ENCODE measurements at regions not wholly inside any gene's neighbourhood (a gene's known extent, or its start where the extent isn't known, plus 50 kb on each side); places are given as distances from the start of the nearest gene placed in this dataset.

DNA sequence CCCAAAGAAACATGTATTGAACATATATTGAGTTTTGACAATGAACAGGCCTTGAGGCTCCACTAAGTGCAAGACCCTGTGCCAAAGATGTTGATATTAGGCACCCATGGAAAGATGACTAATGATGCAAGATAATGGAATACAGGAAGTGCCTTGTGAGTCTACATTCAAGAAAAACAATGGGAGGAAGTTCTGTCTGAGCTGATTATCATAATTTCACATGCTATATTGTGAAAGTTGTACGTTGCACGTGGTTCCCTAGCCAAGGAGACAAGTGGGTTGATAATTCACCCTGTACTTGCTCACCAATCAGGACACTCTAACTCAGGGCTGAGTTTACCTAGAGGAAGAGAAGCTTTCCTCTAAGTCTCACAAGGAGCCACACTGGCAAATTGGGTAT, 186.9 kb upstream of the STAC start:
- no peak for DNase-seq

DNA sequence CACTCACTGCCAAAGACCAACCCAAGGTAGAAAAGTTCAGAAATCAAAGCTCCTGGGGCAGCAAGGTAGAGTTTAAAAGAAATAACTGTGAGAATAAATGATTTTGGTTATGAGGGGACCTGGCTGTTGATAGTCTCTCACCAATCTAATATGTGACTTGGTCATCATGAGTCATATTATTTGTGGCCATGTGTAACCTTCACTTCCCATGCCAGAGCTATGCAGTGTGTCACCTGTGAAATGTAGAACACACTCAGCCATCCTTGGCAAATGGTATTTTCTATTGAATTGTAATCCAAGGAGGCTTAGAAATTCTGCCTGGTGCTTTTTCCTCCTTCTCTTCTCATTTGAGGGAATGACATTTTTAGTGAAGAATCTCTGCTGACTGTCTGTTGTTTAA, 184.2 kb upstream of the STAC start:
- no peak for DNase-seq

DNA sequence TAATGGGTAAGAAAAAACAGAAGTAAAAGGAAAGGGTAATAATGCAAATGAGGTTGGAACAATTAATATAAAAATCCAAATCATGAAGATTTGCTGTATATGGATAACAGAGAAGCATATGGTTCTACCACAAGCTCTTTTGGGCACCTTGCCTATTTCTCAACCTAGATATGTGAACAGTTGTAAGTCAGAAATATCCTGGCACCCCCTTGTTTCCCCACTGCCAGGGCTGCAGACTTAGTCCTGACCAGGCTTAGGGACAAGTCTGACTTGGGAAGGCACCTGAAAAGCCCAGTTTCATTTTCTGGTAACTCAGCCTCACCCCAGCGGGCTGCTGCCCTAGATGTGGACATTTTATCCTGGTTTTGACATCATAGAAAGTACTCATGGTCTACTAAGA, 183.2 kb upstream of the STAC start:
- no peak for DNase-seq

DNA sequence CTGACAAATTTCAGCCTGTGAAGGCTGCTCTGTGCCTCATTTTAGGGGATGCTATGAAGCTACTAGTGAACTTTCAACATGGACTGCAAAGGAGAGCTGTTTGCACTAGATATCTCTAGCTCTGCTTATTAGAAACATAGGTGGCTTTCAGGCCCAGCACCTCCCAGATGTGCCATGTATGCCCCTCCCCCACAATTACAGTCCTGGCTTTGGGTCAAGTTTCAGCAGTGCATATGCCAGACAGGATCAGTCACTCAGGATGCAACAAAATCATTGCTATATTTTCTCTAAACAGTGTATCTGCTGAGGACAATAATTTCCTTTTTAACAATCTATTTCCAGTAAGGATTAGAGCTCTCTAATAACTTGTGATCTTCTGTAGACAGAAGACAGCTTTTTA, 178.8 kb upstream of the STAC start:
- no peak for DNase-seq

DNA sequence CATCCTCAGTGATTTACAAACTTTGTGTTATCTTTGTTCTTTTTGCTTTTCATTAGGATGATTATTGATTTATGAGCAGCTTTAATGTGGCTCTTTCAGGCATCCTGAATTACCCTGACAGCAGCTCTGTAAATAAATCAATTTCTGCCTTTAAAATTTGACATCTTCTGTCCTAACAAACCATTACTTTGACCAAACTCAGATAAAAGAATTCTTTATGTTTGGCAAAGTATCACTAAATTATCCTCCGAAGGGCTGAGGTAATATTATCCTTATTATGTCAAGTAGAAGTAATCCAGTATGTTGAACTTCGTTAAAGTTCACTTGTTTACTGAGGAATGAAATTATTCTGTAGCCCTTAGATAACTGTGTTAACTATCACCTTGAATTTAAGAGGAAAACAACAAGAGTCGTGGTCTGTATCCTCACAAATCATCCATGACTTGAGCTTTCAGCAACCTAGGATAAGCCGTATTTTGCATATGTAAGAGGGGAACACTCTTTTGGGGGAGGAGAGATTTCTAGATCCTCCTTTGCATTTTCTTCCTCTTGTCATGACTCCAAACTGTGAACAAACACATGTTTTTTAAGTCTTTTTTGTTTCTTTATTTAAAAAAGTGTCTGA, 173.2 kb upstream of the STAC start:
- no peak for DNase-seq

DNA sequence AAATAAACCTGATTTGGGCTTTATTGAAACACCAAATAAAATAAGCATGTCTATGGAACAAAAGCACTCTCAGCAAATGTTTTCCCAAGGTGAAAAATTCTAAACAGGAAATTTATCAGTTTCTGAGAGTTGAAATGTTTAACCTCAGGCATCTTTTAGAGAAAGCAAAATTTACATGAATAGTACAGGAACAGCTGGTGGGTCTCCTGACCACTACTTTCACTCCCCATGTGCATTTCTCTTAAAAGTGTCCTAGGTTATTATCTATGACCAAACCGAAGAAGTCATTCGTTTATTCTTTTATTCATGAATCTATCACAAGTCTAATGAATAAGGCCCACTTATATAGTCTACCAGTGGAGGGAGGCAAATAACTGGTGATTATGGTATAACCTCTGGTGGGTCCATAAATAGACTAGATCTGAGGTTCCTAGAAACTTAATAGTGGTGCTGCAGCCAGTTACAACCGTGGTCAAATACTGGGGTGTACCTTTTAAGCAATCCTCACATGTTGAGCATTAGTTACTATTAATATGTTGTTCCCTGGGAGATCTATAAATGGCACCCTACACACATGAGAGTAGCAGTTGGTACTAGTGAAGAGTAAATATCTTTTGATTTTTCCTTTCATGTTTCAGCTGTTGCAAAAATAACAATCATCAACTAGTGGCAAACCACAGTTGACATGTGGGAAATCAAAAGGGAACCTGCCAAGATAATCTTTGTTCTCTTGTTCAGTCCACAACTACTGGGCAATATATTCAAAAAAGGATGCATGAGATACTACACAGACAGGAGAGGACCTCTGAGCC, 169.3 kb upstream of the STAC start:
- DNase-seq: no peak

DNA sequence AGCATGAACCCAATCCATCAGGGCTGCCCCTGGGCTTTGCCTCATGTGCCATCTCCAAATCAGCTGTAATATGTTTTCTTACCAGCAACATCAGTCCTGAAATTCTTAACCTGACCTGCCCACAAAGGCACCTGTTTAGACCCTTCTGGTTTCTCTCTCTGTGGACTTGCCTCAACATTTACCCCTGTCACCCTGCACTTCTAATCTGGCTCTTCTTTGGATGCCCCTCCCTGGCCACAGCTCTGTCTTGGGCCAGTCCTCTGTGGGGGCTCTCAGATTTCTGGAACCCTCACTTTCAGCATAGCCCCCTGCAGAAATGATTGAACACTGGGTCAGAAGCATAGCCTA, 168.7 kb upstream of the STAC start:
- DNase-seq: no peak

DNA sequence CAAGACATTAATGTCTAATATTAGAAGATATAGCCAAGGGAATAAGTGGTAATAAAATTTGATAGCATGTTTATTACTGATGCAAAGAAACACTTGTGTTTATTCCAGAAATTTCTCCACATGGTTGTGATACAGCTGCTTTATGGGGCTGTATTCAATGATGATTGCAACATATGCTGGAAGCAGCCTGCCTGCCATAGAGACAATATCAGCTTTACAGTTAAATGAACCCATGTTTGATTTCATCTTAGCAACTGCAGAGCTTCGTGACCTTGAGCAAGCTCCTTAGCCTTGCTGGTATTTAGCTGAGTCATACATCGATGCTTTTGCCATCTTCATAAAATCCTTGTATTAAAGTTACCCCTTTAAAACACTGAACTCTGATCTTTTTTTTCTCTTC, 168.1 kb upstream of the STAC start:
- no peak for DNase-seq

DNA sequence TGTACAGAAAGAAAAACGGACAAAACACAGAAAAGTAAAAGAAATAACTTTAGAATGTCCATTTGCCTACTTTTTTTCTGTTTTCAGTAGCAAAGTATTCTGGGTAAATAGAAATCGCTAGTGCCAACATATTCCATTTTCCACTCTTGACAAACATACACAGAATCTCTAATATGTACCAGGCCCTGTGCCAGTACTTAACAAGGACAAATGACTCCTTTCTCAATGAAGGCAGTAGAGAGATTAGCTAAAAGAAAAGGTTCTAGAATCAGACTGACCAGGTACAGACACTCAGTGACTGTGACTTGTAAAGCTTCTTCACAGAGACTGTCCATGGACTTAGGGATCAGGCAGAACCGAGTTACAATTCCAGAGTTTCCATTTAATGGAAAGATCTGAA, 165.8 kb upstream of the STAC start:
- DNase-seq: no peak

DNA sequence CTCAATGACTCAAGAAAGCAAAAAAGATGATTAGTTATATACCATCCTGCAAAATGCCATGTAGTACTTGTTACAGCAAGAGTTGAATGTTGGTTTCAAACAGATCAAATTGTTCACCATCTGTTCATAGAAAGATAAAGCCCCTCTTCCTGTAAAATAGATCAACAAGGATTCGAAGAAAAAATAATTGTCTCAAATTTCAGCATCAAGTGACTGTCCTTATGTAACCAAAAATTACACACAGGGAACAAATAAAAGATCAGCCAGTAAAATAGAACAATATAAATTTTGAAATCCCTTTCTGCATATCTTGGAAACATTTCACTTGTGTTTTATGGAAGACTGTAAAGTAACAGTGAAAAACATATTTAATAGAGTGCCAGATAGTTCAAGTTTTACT, 165.1 kb upstream of the STAC start:
- no peak for DNase-seq

DNA sequence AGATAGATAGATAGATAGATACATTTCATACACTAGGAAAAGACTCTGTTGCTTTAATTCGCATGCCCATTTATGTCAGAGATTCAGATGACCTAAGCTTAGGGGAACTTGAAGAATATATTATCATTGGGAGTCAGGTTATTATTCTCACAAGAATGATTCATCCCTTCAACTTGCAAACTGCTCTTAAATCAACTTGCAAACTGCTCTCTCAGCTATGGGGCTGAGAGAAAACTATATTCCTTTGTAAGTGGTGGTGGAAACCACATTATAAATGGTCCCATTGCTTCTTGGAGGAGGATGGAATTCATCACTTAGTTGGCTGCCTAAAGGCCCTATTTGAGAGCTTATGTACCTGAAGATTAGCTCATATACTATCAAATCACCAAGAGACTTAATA, 160.9 kb upstream of the STAC start:
- DNase-seq: no peak

DNA sequence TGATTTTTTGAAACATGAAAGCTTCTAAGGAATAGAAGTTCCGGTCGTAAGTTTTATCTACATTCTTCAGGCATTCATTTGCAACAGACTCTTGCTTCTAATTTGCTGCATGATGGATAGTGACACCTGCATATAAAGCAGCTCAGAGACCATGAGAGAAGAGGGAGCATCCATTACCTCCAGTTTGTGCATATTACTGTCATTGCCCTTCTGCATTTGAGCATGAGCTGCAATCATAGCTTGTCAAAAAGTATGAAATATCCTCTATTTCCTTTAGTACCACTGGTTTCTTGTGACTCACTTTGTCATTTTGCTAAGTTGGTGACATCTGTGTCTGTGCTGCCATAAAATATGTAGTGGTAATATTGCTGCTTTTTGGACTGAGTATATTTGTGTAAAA, 160.1 kb upstream of the STAC start:
- no peak for DNase-seq

DNA sequence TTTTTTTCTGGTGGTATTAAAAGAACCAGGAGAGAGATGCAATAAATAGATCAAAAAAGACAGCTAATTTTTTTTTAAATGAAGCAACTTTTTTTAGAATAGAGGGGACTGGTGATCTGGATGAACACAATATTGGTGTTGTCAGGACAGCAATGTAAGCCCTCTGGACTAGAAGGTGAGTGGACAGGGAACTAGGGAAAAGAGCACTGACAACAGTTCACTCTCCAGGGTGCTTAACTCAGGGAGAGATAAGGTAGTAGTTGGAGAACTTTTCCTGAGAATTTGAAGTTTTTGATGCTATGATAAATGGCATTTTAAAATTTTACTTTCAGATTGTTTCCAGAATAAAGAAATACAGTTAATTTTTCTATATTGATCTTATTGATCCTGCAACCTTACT, 158.3 kb upstream of the STAC start:
- no peak for DNase-seq

DNA sequence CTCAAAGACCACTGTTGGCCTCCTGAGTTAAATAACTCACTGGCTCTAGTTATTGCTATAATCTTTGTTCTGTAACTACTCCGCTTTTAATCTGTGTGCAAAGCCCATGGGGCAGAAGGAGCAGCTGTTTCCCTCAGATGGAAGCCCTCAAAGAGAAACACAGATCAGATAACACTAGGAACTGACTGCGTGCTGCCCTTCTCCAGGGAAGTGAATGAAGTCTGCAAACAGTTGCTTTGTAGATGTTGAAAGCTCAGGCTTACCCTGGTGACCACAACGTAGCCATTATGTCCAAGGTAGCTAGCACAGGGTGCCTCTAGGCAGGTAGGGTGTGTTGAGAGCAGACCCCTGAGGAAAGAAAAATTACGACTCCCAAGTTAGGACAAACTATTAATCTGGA, 152.3 kb upstream of the STAC start:
- no peak for DNase-seq

DNA sequence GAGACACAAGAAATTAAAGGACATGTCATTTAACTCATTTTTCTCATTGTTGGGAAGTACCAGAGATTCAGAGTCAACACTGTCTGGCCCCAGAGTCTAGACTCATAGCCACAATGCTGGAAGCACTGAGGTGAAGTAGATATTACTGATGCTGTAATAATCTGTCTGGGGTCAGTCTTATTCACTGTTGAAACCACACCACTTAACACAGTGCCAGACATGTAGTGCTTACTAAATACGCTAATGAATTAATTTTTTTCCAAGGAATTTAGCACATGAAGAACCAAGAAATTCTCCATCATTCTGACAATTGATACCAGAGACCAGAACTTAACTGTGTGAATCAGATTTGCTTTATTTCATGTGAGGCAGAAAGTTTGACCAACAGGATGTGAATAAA, 150.8 kb upstream of the STAC start:
- DNase-seq: no peak

DNA sequence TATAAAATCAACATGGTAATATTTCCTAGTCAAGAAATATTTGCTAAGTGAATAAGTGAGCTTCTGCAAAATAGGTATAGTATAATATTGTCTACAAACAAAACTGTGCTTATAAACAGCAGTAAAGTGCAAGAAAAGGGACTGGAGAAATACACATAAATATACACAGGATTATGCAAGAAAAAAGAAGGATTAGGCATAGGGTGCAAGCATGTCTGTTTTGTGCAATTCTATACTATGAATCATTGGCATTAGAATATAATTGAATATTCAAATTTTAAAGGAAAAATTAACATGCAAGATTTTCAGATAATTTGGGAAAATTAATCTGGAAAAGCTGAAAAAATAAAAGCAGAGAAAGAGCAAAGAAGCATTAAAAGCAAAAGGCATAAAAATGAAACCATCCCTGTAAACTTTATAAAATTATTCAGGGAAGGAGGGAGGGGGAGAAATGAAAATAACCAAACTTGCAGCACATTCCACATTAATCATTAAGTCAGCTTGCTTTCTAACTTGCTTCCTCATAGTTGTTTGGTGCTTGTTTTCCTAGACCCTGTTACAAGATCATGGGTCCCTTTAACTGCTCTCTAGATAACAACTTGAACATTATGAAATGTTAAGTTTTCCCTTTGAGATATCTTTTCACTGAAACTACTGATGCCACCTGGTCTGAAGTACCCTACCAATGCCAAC, 147.4 kb upstream of the STAC start:
- DNase-seq: no peak

DNA sequence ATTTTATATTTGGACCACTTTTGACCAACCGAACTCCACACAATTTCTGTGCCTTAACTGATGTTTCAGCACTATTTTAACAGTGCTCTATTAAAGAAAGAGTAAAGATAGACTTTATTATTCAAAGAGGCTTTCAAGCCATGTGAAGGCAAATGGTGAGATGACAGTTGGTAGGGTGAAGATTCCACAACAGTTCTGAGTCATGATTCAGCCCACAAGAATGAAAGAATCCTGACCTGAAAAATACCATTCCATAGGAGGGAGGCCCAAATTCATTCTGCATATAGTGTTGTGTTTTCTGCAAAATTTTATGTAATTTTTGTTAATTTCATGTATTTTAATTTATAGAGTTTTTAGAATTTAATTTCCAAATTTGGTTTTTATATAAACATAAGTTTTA, 135.6 kb upstream of the STAC start:
- DNase-seq: no peak

DNA sequence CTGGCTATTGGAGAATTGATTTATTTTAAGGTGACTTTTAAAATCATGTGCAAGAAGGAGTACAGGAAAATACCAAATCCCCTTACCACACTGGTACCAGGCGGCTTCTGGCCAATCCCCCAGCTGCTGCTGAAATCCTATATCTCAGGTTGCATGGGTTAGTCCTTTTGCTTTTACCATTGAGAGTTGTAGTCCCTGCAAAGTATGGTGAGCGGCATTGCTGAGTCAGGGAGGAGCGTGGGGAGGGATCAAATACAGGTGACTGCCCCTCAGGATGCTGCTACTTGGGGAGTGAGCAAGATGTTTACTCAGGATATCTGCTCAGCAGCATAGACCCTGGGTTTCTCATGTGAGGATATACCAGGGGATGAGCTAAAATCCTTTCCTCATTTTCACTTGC, 131.9 kb upstream of the STAC start:
- no peak for DNase-seq

DNA sequence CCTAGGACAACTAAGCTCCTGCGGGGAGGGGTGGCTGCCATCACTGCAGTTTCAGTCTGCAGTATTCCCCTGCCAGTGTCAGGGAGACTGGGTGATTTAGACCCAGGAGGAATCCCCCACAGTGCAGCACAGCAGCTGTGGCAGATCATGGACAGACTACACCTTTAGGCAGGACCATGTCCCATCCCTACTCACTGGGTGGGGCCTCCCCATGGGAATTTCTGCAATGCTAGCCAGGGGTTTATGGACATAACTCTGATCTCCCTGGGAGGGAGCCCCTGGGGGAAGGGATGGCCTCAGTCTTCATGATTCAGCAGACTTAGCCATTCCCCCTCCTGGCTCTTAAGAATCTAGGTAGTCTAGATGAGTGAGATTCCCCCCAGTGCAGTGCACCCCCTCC, 130.1 kb upstream of the STAC start:
- DNase-seq: no peak

DNA sequence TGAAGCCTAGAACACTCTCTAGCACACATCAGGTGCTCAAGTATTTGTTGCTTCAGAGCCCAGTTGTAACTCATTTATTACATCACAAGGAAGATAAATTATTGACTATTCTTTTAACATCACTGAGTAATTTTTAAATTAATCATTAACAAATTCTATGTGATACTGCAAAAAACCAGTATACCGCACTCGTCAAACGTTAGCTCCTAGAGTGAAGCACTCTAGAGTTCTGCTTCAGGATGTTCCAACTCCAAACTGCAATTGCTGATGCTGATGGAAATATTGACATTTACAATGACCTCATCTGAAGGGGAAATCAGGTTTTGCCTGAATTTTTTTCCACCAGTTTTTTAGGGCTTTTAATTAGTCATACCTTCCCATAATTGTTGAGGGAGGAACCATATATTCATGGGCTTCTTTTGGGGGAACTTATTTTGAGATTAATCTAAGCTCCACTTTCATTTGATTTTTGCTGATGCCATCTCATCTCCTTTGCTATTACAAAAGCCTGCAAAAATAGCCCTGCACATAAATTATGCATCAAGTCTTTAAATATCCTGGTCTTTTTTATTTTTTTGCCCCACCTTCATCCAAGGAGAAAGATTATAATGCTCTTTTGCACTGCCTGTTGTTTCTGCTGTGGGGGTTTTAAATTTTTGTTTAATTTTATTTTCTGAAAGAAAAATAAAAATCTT, 123.0 kb upstream of the STAC start:
- DNase-seq: no peak

DNA sequence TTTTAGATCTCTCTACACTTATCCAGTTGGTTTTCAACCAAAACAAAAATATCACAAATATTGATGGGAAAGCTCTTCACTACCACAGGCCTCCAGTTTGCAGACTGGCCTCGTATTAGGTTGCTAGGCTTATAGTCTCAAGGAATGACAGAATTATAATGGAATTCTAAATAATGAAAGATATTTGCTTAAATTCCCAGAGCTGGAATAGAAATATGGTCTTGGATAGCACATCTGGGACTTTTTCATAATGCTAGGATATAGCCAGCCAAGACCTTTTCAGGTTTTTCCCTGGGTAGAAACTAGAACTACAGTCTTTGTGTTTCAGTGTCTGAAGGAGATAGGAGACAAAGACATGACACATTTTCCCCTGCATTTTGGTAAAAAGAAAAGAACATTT, 121.9 kb upstream of the STAC start:
- no peak for DNase-seq

DNA sequence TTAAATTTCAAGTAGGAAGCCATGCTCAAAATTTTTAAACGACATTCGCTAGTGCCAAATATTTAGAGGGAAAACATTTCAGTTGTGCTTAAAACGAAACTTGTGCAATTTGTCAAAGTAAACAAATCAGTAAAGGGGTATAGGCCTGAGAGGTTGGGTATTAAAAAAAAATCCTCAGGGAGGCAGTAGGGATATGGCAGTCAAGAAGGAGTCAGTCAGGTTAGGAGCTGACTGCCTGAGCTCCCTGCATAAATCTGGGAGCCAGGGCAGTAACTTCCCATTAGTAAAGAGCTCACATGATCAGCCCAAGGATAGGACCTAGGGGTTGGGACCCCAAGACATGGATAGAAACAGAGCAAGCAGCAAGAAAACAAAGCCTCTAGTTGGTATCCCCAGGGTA, 120.7 kb upstream of the STAC start:
- DNase-seq: no peak

DNA sequence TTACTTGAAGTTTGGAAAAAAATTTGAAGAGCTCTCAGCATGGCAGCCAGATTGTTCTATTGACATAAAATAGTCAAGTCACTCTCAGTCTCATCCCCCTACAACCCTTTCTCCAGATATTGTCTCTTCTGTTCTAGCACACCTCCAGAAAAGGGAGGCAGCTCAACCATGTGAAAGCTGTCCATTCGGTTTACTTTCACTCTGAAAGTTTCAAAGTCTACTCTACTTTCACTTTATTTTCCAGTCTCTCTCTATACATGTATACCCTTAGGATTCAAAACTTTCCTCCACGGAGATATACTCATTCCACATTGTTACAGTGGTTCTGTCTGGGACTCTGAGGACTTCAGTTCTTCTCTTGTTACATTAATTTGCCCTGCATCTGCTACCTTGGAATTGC, 111.0 kb upstream of the STAC start:
- no peak for DNase-seq

Measured in left kidney (tissue), 1 donor.